DND-41 (cell line): ENCODE measurements at regions not wholly inside any gene's neighbourhood (a gene's known extent, or its start where the extent isn't known, plus 50 kb on each side); places are given as distances from the start of the nearest gene placed in this dataset.

Experiments used
- EZH2 ChIP-seq: IDR thresholded peaks from 3 replicates; pipeline ENCODE4 v1.6.1; 2012; ENCODE audit warnings: borderline replicate concordance, low read depth, mild to moderate bottlenecking, moderate library complexity, low read length, inconsistent platforms; ENCODE audit not compliant: severe bottlenecking
- TF ChIP-seq, protein P1 (sequence below): IDR thresholded peaks from 2 replicates; pipeline ENCODE4 v1.5.1; 2012; ENCODE audit warnings: borderline replicate concordance, low read length, moderate library complexity, mild to moderate bottlenecking; ENCODE audit not compliant: poor library complexity, severe bottlenecking; ENCODE audit errors: extremely low read depth

DNA sequence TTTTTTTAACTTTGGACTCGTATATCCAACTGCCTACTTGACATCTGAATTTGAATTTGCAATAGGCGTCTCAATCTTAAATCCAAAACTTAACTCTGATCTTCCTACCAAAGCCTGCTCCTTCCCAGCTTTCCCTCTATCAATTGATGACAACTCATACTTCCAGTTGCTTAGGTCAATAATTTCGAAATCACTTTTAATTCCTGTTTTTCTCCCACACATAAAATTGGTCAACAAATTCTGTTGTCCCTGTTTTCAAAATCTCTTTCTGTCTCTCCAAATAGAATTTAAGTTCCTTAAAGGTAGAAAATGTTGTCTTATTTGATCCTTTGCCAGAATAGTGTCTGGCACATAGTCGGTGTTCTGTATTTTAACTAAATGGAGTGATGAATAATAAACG is 332.4 kb downstream of the SATB1 start:
- TF ChIP-seq, protein P1, sequence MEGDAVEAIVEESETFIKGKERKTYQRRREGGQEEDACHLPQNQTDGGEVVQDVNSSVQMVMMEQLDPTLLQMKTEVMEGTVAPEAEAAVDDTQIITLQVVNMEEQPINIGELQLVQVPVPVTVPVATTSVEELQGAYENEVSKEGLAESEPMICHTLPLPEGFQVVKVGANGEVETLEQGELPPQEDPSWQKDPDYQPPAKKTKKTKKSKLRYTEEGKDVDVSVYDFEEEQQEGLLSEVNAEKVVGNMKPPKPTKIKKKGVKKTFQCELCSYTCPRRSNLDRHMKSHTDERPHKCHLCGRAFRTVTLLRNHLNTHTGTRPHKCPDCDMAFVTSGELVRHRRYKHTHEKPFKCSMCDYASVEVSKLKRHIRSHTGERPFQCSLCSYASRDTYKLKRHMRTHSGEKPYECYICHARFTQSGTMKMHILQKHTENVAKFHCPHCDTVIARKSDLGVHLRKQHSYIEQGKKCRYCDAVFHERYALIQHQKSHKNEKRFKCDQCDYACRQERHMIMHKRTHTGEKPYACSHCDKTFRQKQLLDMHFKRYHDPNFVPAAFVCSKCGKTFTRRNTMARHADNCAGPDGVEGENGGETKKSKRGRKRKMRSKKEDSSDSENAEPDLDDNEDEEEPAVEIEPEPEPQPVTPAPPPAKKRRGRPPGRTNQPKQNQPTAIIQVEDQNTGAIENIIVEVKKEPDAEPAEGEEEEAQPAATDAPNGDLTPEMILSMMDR: no peak
- no peak for TF ChIP-seq EZH2
